Superior temporal gyrus (tissue), 1 donor: ENCODE measurements at regions not wholly inside any gene's neighbourhood (a gene's known extent, or its start where the extent isn't known, plus 50 kb on each side); places are given as distances from the start of the nearest gene placed in this dataset.
A peak's percentile ranks its signal among the peaks of the same experiment; 100 is the strongest.

Experiments
- DNase-seq: peaks from one replicate; pipeline ENCODE4 v3.0.0-alpha.2; 2016; ENCODE audit errors: extremely low spot score

DNA sequence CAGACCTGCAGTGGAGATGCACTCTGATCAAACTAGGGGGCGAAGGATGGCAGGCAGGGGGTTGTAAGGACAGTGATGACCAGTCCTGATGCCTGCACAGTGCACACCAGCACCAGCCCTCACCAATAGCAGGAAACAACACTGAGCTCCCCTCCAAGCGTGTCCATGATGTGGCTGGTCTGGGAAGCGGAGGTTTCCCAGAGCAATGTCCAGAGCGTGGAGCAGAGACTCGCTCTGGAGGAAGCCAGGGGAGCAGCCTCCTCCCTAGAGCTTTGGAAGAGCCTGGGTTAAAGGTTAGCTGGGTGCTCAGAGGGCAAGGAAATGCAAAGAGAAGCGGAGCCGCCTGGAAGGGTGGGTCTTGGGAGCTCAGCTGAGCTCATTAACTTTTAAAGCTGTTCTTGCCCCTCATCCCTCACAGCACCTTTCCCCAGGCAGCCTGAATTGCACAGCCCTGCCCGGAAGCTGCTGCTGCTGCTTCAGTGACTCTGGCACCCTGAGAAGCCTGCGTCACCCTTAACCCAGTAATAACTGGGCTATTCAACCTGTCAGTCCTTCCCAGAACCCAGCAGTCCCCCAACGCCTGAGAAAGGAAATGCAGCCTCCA lies 162.2 kb upstream of the RAB4A start:
- no peak for DNase-seq

- peak; percentile 54 for DNase-seq
Measured at GRCh38 chr1:229109320-229109761, 161.6 kb upstream of the RAB4A start.

DNA sequence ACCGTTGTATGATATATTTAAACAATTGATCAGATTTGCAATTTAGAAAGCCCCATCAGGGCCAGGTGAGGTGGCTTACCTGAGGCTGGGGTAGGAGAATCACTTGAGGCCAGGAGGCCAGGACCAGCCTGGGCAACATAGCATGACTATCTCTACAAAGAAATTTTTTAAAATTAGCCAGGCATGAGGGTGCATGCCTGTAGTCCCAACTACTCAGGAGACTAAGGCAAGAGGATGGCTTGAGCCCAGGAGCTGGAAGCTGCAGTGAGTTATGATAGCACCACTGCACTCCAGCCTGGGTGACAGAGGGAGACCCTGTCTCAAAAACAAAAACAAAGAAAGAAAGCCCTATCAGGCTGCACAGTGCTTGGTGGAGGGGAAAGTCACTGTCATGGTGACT lies 159.9 kb upstream of the RAB4A start:
- no peak for DNase-seq

DNA sequence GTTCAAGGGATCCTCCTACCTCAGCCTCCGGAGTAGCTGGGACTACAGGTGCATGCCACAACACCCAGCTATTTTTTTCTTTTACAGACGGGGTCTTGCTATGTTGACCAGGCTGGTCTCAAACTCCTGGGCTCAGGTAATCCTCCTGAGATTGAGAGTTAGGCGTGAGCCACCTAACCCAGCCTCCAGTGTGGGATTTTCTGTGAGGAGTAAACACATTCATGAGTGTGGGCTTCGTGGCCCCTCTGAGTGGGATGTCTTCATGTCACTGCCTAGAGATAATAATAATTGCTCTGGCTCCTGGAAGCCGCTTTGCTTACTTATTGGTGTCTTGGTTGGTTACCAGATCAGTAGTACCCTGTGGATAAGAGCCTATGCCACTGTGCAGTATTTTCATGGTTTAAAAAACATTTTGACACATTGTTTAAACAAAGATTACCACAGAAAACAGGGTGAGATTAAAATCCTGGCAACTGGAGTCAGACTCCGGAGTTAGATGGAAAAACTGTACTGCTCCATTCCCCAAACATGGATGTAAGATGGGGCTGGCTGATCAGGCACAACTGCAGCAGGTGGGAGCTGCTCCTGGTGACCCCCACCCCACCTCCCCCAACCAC lies 159.1 kb upstream of the RAB4A start:
- no peak for DNase-seq

DNA sequence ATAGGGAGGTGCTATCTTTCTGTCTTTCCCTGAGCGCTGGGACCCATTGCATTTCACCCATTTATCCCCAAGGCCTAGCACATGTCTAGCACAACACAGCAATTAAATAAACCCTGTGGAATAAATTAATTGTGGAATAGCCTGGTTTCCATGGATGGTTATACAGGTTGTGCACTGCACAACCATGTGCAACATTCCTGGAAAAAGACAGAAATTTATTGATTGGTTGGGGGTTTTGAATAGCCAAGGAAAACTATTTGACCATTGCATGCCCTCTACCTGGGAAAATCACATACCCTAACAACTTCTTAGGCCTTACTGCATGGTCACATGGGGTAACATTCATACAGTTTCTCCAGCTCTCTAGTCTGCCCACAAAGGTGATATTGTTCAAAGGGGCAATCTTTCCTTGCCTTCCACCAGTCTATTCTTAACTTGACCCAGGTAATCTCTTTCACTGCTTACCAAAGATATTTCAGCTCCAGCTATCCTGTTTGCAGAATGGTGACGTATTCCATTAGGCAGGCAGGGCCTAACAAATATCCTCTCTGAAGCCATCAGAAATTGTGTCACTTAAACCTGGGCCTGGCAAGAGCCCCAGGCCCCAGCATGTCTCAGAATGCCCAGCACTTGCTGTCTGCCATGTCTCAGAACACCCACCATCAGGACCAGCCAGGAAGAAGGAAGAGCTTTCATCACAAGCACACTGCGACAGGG lies 157.9 kb upstream of the RAB4A start:
- DNase-seq: no peak

GRCh38 chr1:229114315-229114714 lies 156.6 kb upstream of the RAB4A start:
- no peak for DNase-seq

DNA sequence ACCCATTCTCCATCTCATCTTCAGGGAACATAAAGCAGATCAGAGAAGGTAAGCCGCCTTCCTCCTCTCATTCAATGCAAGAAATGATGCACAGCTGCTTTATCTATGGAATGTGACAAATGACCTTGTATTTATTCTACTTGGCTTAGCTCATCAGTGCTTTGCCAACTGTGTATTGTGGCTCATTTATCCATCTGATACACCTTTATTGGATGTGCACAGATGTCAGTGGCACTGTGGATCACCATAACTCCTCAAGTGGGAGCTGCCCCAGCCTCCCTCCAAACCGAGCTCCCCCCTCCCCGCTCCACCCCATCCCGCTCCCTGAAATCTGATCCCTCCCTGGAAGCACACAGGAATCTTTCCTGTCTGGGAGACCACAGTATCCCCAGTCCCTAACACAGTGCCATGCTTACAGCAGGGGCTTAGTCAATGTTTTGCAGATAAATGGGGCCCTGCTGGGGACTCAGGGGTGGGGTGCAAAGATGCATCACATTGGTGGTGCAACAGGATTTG lies 156.0 kb upstream of the RAB4A start:
- no peak for DNase-seq

- DNase-seq: no peak
Measured at GRCh38 chr1:229116114-229116513, 154.8 kb upstream of the RAB4A start.

GRCh38 chr1:229117664-229118300 lies 153.1 kb upstream of the RAB4A start:
- DNase-seq: no peak

DNA sequence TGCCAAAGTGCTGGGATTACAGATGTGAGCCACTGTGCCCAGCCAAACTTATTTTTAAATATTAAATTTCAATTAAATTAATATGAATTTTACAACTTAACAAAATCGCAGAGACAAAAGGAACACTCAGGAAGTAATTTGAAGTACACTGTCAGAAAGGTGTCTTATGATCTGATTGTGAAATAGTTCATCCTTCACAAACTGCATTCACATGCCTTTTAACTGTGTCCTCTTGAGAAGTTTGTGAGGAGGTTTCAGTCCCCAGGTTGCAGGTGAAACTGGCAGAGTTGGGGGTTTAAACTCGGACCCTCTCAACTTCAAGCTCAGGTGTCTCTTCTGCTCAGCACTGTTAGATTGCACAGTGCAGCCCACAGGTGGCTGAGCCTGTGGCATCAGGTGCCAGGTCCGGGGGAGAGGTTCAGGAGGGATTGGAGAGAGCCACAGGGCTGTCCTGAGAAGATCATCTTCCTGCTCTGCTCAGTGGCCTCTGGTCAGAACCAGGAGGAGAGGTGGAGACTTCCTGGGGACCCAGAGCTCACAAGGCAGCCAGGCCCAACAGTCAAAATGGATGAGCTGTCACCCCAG lies 152.3 kb upstream of the RAB4A start:
- DNase-seq: no peak

DNA sequence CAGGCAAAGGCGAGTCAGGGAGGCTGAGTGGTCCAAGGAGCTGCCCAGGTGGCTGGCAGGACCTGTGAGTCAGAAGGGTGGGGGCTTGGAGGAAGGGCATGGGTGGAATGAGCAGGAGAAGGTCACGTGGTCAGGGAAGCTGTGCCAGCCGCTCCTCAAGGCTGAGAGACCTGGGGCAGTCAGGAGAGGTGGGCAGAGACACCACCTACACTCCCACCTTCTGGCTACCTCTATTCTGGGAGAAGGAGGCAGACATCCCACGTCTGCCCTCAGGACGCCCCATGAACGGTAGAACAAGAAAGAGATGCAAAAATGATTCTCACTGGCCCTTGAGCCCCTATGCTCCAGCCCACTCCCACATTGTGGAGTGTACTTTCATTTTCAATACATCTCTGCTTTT lies 151.8 kb upstream of the RAB4A start:
- no peak for DNase-seq

- no peak for DNase-seq
Measured at GRCh38 chr1:229119876-229120275, 151.0 kb upstream of the RAB4A start.

GRCh38 chr1:229121845-229122436 lies 149.0 kb upstream of the RAB4A start:
- DNase-seq: no peak

GRCh38 chr1:229122606-229123005 lies 148.3 kb upstream of the RAB4A start:
- DNase-seq: no peak

GRCh38 chr1:229124116-229124515 lies 146.8 kb upstream of the RAB4A start:
- DNase-seq: no peak

DNA sequence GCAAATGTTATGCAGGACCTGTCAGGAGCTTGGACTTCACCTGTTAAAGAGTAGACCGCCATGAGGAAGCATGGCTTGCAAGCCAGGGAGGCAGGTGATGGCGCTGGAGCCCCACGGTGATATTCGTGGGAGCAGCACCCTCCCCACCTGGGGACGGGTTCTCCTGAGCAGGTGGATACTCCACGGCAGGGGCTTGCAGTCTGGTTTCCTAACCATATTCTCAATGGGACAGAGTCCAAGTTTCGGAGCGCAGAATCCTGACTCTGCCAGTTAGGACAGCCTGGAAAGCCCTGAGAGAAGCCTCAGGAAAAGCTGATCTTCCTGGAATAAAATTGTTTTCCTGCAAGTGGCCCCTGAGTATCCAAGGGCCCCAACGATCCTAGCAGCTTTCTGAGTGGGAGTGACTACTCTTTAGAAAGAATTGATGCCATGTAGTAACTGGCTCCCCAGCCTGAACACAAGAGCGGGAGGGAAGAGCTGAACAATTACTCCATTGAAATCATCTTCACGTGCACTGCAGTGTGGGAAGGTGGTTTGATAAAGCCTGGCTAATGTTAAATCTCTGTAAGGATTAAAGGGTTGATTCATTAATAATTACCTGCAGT lies 146.3 kb upstream of the RAB4A start:
- DNase-seq: peak; percentile 66

- peak; percentile 63 for DNase-seq
Measured at GRCh38 chr1:229127301-229127700, 143.6 kb upstream of the RAB4A start.

GRCh38 chr1:229128066-229128608 lies 142.8 kb upstream of the RAB4A start:
- no peak for DNase-seq

GRCh38 chr1:229129301-229130027 lies 141.4 kb upstream of the RAB4A start:
- DNase-seq: no peak

DNA sequence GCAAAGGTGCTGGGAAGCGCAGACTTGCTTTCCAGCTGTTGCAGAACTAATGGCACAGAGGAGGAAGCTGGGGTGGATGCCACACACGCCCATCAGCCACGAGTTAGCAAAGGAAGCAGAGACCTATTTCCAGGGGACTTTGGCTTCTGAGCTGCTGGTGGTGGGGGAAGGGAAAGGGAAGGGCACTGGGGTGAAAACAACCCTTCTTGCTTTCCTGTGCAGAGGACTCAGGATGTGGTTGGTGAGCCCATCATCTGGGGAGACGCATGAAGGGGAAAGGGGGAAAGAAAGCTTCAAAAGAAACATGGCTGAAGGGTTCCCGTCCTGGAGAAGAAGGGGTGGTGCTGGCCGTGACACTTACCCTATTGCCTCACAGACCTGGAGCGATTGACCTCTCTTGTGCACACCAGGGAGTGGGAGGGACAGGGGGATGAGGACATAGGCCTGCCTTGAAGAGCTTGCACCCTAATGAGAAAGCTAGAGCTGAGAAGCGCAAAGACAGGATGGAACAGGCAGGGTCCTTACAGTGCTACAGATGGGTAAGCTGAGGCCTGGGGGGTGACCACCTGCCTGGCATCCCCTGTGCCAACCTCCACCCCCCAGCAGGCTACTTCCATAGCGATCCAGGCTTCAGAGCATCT lies 140.8 kb upstream of the RAB4A start:
- no peak for DNase-seq
